Adrenal gland (tissue), 9 donors: ENCODE measurements at regions not wholly inside any gene's neighbourhood (a gene's known extent, or its start where the extent isn't known, plus 50 kb on each side); places are given as distances from the start of the nearest gene placed in this dataset.

ENCODE experiments used
- DNase-seq, 7 donors: peaks; one replicate each; pipeline ENCODE4 v3.0.0-alpha.2; 2019 to 2020
- H3K27ac ChIP-seq, 5 donors: fragments of 200-600 bp; sonication (generic) in 4 of 5; 1 replicate in 3 of 5; 2 replicates in 2 of 5; pipeline versions ENCODE4 v1.5.1 to v1.8.0; 2016 to 2020; ENCODE audit warnings: mild to moderate bottlenecking in 1 of 5
- H3K27me3 ChIP-seq: fragments of 200-600 bp; 2 replicates; pipeline ENCODE4 v1.8.0; 2021
- H3K36me3 ChIP-seq, 2 donors: fragments of 200-600 bp; replicated peaks in 1 of 2; 1 replicate in 1 of 2; 2 replicates in 1 of 2; pipeline versions ENCODE4 v1.5.1 to v1.8.0; 2018 to 2022
- H3K4me1 ChIP-seq, 2 donors: fragments of 200-600 bp; replicated peaks in 1 of 2; 1 replicate in 1 of 2; 2 replicates in 1 of 2; pipeline versions ENCODE4 v1.5.1 to v1.8.0; 2018 to 2021
- H3K4me3 ChIP-seq, 4 donors: fragments of 200-600 bp; sonication (generic) in 3 of 4; one replicate each; pipeline ENCODE4 v1.5.1; 2016 to 2018
- H3K9me3 ChIP-seq, 3 donors: fragments of 200-600 bp; sonication (generic) in 1 of 3; replicated peaks in 1 of 3; 1 replicate in 2 of 3; 2 replicates in 1 of 3; pipeline versions ENCODE4 v1.5.1 to v1.8.0; 2016 to 2021
- CTCF ChIP-seq, 6 experiments: fragments of 450-650 bp in 4 of 6; fragments of 200-600 bp in 2 of 6; sonication (generic) in 1 of 6; IDR thresholded peaks; 1 replicate in 5 of 6; 2 replicates in 1 of 6; pipeline versions ENCODE4 v1.5.1 to v1.8.0; 2016 to 2021; ENCODE audit warnings: antibody characterized with exemption in 6 of 6, mild to moderate bottlenecking in 2 of 6, moderate library complexity in 1 of 6
- POLR2A ChIP-seq, 2 donors: fragments of 450-650 bp; IDR thresholded peaks; one replicate each; pipeline ENCODE4 v1.6.1; 2017; ENCODE audit warnings: antibody characterized with exemption in 2 of 2, mild to moderate bottlenecking in 2 of 2, moderate library complexity in 1 of 2
- WGBS, 4 donors: extraction: QIAGEN DNeasy Blood & Tissue Kit in 2 of 4; methylation state at CpG; one replicate each; pipeline versions ENCODE4 v1.1.5 to v1.1.7; 2013 to 2017; 5-methylcytosine and 5-hydroxymethylcytosine counted together
- intact Hi-C, 2 donors: fragments of 100-400 bp; cut with DNase I; formaldehyde crosslinking; loops; one replicate each; pipeline versions ENCODE4 v1.14.1 to v1.15.0; 2022 to 2023
- donor health status: healthy with polysubstance abuse.
- donor health status: Bipolar disorder and iron deficiency.
- donor health status: DM: yes; HTN: yes; CAD: no.
- donor health status: DM: no; HTN: no; CAD: no.
- donor health status: DM: no; HTN: no; CAD: no.

GRCh38 chr10:30189238-30189580 is 129.8 kb upstream of the JCAD start:
- H3K4me1 ChIP-seq = no peaks in the 10 kb centered on the region
- H3K27me3 ChIP-seq = no peaks in the 10 kb centered on the region
- DNase-seq = peak in 1 of 7 donors; percentile 23
- TF ChIP-seq CTCF (IDR thresholded peaks at IDR 0.05) (no peak), POLR2A (IDR thresholded peaks at IDR 0.05) (no peak)
- H3K9me3 ChIP-seq = no peaks in the 10 kb centered on the region
- WGBS, 4 donors = 87 to 92% (median 88%) methylated on average over 4 of the region's 4 CpGs
- peak overlapping the region in 1 of 5 donors; percentile 79 for H3K27ac ChIP-seq
- no peak overlapping the region for H3K4me3 ChIP-seq
- intact Hi-C loops = no loop called here
- H3K36me3 ChIP-seq = no peaks in the 10 kb centered on the region

- WGBS, 4 donors = 76 to 83% (median 80%) methylated on average over 8 to 14 of the region's 14 CpGs
- Histone ChIP-seq H3K27me3 (no peaks in the 10 kb centered on the region), H3K4me3 (no peak overlapping the region), H3K27ac (peak overlapping the region in 2 of 5 donors; percentile 5 to 79), H3K36me3 (no peaks in the 10 kb centered on the region), H3K4me1 (no peaks in the 10 kb centered on the region), H3K9me3 (no peaks in the 10 kb centered on the region)
- intact Hi-C loops = no loop called here
- no peak for TF ChIP-seq POLR2A (IDR thresholded peaks at IDR 0.05)
- TF ChIP-seq CTCF (IDR thresholded peaks at IDR 0.05) = no peak
- DNase-seq = peak in 3 of 7 donors; percentile 13 to 52 (median 19)
Observed at GRCh38 chr10:30188556-30189237, 129.3 kb upstream of the JCAD start.

GRCh38 chr10:30188101-30188500 is 128.7 kb upstream of the JCAD start:
- no peak for TF ChIP-seq CTCF (IDR thresholded peaks at IDR 0.05)
- no peak for TF ChIP-seq POLR2A (IDR thresholded peaks at IDR 0.05)
- Histone ChIP-seq H3K27ac (peak overlapping the region in 3 of 5 donors; percentile 30 to 79 (median 52)), H3K4me3 (no peak overlapping the region), H3K9me3 (no peaks in the 10 kb centered on the region), H3K27me3 (no peaks in the 10 kb centered on the region), H3K4me1 (no peaks in the 10 kb centered on the region), H3K36me3 (no peaks in the 10 kb centered on the region)
- WGBS, 4 donors = 45 to 69% (median 53%) methylated on average over 3 of the region's 3 CpGs
- DNase-seq = peak in 3 of 7 donors; percentile 15 to 54 (median 19)
- intact Hi-C loops = no loop called here

- no peaks in the 10 kb centered on the region for H3K4me1 ChIP-seq
- intact Hi-C loops = no loop called here
- TF ChIP-seq CTCF (IDR thresholded peaks at IDR 0.05) (no peak), POLR2A (IDR thresholded peaks at IDR 0.05) (no peak)
- H3K36me3 ChIP-seq = no peaks in the 10 kb centered on the region
- no peaks in the 10 kb centered on the region for H3K27me3 ChIP-seq
- 81 to 85% (median 81%) methylated on average over 5 of the region's 5 CpGs for WGBS, 4 donors
- no peaks in the 10 kb centered on the region for H3K9me3 ChIP-seq
- DNase-seq = no peak
- no peak overlapping the region for H3K4me3 ChIP-seq
- peak overlapping the region in 1 of 5 donors; percentile 75 for H3K27ac ChIP-seq
Observed at GRCh38 chr10:30187010-30187409, 127.6 kb upstream of the JCAD start.
